ENCODE measurements at regions not wholly inside any gene's neighbourhood (a gene's known extent, or its start where the extent isn't known, plus 50 kb on each side); places are given as distances from the start of the nearest gene placed in this dataset.

GRCh38 chr10:44821290-44821689 lies 89.8 kb upstream of the TMEM72 start:
- 87 to 89% methylated on average over 8 of the region's 8 CpGs for WGBS, 2 donors
- H3K27me3 ChIP-seq (ENCODE audit: control insufficient read depth in 1 of 2, insufficient read depth in 2 of 2, low read length in 2 of 2): no peaks in the 10 kb centered on the region
- no peak overlapping the region for H3K27ac ChIP-seq (ENCODE audit: low read depth in 2 of 2, low read length in 1 of 2)
- H3K4me3 ChIP-seq (ENCODE audit: low read depth in 1 of 2, low read length in 2 of 2): no peak overlapping the region
- no peaks in the 10 kb centered on the region for H3K36me3 ChIP-seq (ENCODE audit: control insufficient read depth in 2 of 2, insufficient read depth in 2 of 2, low read length in 1 of 2)
- no peaks in the 10 kb centered on the region for H3K9me3 ChIP-seq (ENCODE audit: control insufficient read depth in 2 of 2, insufficient read depth in 1 of 2, low read depth in 1 of 2, low read length in 1 of 2)
- H3K4me1 ChIP-seq (ENCODE audit: control insufficient read depth in 2 of 2, insufficient read depth in 2 of 2, low read length in 1 of 2): no peaks in the 10 kb centered on the region

- no peak overlapping the region for H3K27ac ChIP-seq (ENCODE audit: low read depth in 2 of 2, low read length in 1 of 2)
- H3K36me3 ChIP-seq (ENCODE audit: control insufficient read depth in 2 of 2, insufficient read depth in 2 of 2, low read length in 1 of 2): no peaks in the 10 kb centered on the region
- H3K9me3 ChIP-seq (ENCODE audit: control insufficient read depth in 2 of 2, insufficient read depth in 1 of 2, low read depth in 1 of 2, low read length in 1 of 2): no peaks in the 10 kb centered on the region
- 84 to 91% methylated on average over 3 of the region's 3 CpGs for WGBS, 2 donors
- no peak overlapping the region for H3K4me3 ChIP-seq (ENCODE audit: low read depth in 1 of 2, low read length in 2 of 2)
- H3K27me3 ChIP-seq (ENCODE audit: control insufficient read depth in 1 of 2, insufficient read depth in 2 of 2, low read length in 2 of 2): no peaks in the 10 kb centered on the region
- H3K4me1 ChIP-seq (ENCODE audit: control insufficient read depth in 2 of 2, insufficient read depth in 2 of 2, low read length in 1 of 2): no peaks in the 10 kb centered on the region
Measured at GRCh38 chr10:44822349-44822748, 88.8 kb upstream of the TMEM72 start.

- H3K27me3 ChIP-seq (ENCODE audit: control insufficient read depth in 1 of 2, insufficient read depth in 2 of 2, low read length in 2 of 2): no peaks in the 10 kb centered on the region
- no peak overlapping the region for H3K27ac ChIP-seq (ENCODE audit: low read depth in 2 of 2, low read length in 1 of 2)
- no peaks in the 10 kb centered on the region for H3K36me3 ChIP-seq (ENCODE audit: control insufficient read depth in 2 of 2, insufficient read depth in 2 of 2, low read length in 1 of 2)
- H3K4me3 ChIP-seq (ENCODE audit: low read depth in 1 of 2, low read length in 2 of 2): no peak overlapping the region
- H3K9me3 ChIP-seq (ENCODE audit: control insufficient read depth in 2 of 2, insufficient read depth in 1 of 2, low read depth in 1 of 2, low read length in 1 of 2): no peaks in the 10 kb centered on the region
- WGBS, 2 donors: 88 to 95% methylated on average over 4 of the region's 4 CpGs
- H3K4me1 ChIP-seq (ENCODE audit: control insufficient read depth in 2 of 2, insufficient read depth in 2 of 2, low read length in 1 of 2): no peaks in the 10 kb centered on the region
Measured at GRCh38 chr10:44822966-44823365, 88.2 kb upstream of the TMEM72 start.

GRCh38 chr10:44824607-44825006 lies 86.5 kb upstream of the TMEM72 start:
- Histone ChIP-seq H3K36me3 (ENCODE audit: control insufficient read depth in 2 of 2, insufficient read depth in 2 of 2, low read length in 1 of 2) (no peaks in the 10 kb centered on the region), H3K4me1 (ENCODE audit: control insufficient read depth in 2 of 2, insufficient read depth in 2 of 2, low read length in 1 of 2) (no peaks in the 10 kb centered on the region), H3K27me3 (ENCODE audit: control insufficient read depth in 1 of 2, insufficient read depth in 2 of 2, low read length in 2 of 2) (no peaks in the 10 kb centered on the region), H3K27ac (ENCODE audit: low read depth in 2 of 2, low read length in 1 of 2) (no peak overlapping the region), H3K9me3 (ENCODE audit: control insufficient read depth in 2 of 2, insufficient read depth in 1 of 2, low read depth in 1 of 2, low read length in 1 of 2) (no peaks in the 10 kb centered on the region), H3K4me3 (ENCODE audit: low read depth in 1 of 2, low read length in 2 of 2) (no peak overlapping the region)
- 69 to 87% methylated on average over 4 of the region's 4 CpGs for WGBS, 2 donors

GRCh38 chr10:44827431-44828006 lies 83.6 kb upstream of the TMEM72 start:
- no peaks in the 10 kb centered on the region for H3K36me3 ChIP-seq (ENCODE audit: control insufficient read depth in 2 of 2, insufficient read depth in 2 of 2, low read length in 1 of 2)
- no peaks in the 10 kb centered on the region for H3K9me3 ChIP-seq (ENCODE audit: control insufficient read depth in 2 of 2, insufficient read depth in 1 of 2, low read depth in 1 of 2, low read length in 1 of 2)
- no peaks in the 10 kb centered on the region for H3K27me3 ChIP-seq (ENCODE audit: control insufficient read depth in 1 of 2, insufficient read depth in 2 of 2, low read length in 2 of 2)
- H3K4me3 ChIP-seq (ENCODE audit: low read depth in 1 of 2, low read length in 2 of 2): no peak overlapping the region
- no peak overlapping the region for H3K27ac ChIP-seq (ENCODE audit: low read depth in 2 of 2, low read length in 1 of 2)
- WGBS, 2 donors: 66 to 72% methylated on average over 13 of the region's 13 CpGs
- H3K4me1 ChIP-seq (ENCODE audit: control insufficient read depth in 2 of 2, insufficient read depth in 2 of 2, low read length in 1 of 2): no peaks in the 10 kb centered on the region

GRCh38 chr10:44828508-44829142 lies 82.5 kb upstream of the TMEM72 start:
- 52 to 66% methylated on average over 17 of the region's 17 CpGs for WGBS, 2 donors
- no peaks in the 10 kb centered on the region for H3K4me1 ChIP-seq (ENCODE audit: control insufficient read depth in 2 of 2, insufficient read depth in 2 of 2, low read length in 1 of 2)
- H3K27ac ChIP-seq (ENCODE audit: low read depth in 2 of 2, low read length in 1 of 2): no peak overlapping the region
- no peaks in the 10 kb centered on the region for H3K36me3 ChIP-seq (ENCODE audit: control insufficient read depth in 2 of 2, insufficient read depth in 2 of 2, low read length in 1 of 2)
- H3K9me3 ChIP-seq (ENCODE audit: control insufficient read depth in 2 of 2, insufficient read depth in 1 of 2, low read depth in 1 of 2, low read length in 1 of 2): no peaks in the 10 kb centered on the region
- no peaks in the 10 kb centered on the region for H3K27me3 ChIP-seq (ENCODE audit: control insufficient read depth in 1 of 2, insufficient read depth in 2 of 2, low read length in 2 of 2)
- H3K4me3 ChIP-seq (ENCODE audit: low read depth in 1 of 2, low read length in 2 of 2): no peak overlapping the region

- H3K27me3 ChIP-seq (ENCODE audit: control insufficient read depth in 1 of 2, insufficient read depth in 2 of 2, low read length in 2 of 2): no peaks in the 10 kb centered on the region
- no peak overlapping the region for H3K27ac ChIP-seq (ENCODE audit: low read depth in 2 of 2, low read length in 1 of 2)
- no peak overlapping the region for H3K4me3 ChIP-seq (ENCODE audit: low read depth in 1 of 2, low read length in 2 of 2)
- no peaks in the 10 kb centered on the region for H3K4me1 ChIP-seq (ENCODE audit: control insufficient read depth in 2 of 2, insufficient read depth in 2 of 2, low read length in 1 of 2)
- no peaks in the 10 kb centered on the region for H3K9me3 ChIP-seq (ENCODE audit: control insufficient read depth in 2 of 2, insufficient read depth in 1 of 2, low read depth in 1 of 2, low read length in 1 of 2)
- 91 to 92% methylated on average over 9 of the region's 9 CpGs for WGBS, 2 donors
- no peaks in the 10 kb centered on the region for H3K36me3 ChIP-seq (ENCODE audit: control insufficient read depth in 2 of 2, insufficient read depth in 2 of 2, low read length in 1 of 2)
Measured at GRCh38 chr10:44829426-44829825, 81.7 kb upstream of the TMEM72 start.

GRCh38 chr10:44830022-44830421 lies 81.1 kb upstream of the TMEM72 start:
- no peak overlapping the region for H3K27ac ChIP-seq (ENCODE audit: low read depth in 2 of 2, low read length in 1 of 2)
- 77 to 80% methylated on average over 4 of the region's 4 CpGs for WGBS, 2 donors
- H3K9me3 ChIP-seq (ENCODE audit: control insufficient read depth in 2 of 2, insufficient read depth in 1 of 2, low read depth in 1 of 2, low read length in 1 of 2): no peaks in the 10 kb centered on the region
- no peaks in the 10 kb centered on the region for H3K27me3 ChIP-seq (ENCODE audit: control insufficient read depth in 1 of 2, insufficient read depth in 2 of 2, low read length in 2 of 2)
- no peaks in the 10 kb centered on the region for H3K4me1 ChIP-seq (ENCODE audit: control insufficient read depth in 2 of 2, insufficient read depth in 2 of 2, low read length in 1 of 2)
- H3K36me3 ChIP-seq (ENCODE audit: control insufficient read depth in 2 of 2, insufficient read depth in 2 of 2, low read length in 1 of 2): no peaks in the 10 kb centered on the region
- H3K4me3 ChIP-seq (ENCODE audit: low read depth in 1 of 2, low read length in 2 of 2): no peak overlapping the region

- no peaks in the 10 kb centered on the region for H3K27me3 ChIP-seq (ENCODE audit: control insufficient read depth in 1 of 2, insufficient read depth in 2 of 2, low read length in 2 of 2)
- H3K9me3 ChIP-seq (ENCODE audit: control insufficient read depth in 2 of 2, insufficient read depth in 1 of 2, low read depth in 1 of 2, low read length in 1 of 2): no peaks in the 10 kb centered on the region
- H3K4me1 ChIP-seq (ENCODE audit: control insufficient read depth in 2 of 2, insufficient read depth in 2 of 2, low read length in 1 of 2): no peaks in the 10 kb centered on the region
- no peak overlapping the region for H3K4me3 ChIP-seq (ENCODE audit: low read depth in 1 of 2, low read length in 2 of 2)
- no peaks in the 10 kb centered on the region for H3K36me3 ChIP-seq (ENCODE audit: control insufficient read depth in 2 of 2, insufficient read depth in 2 of 2, low read length in 1 of 2)
- WGBS, 2 donors: 69 to 76% methylated on average over 4 of the region's 4 CpGs
- H3K27ac ChIP-seq (ENCODE audit: low read depth in 2 of 2, low read length in 1 of 2): no peak overlapping the region
Measured at GRCh38 chr10:44831581-44831980, 79.6 kb upstream of the TMEM72 start.

Measured in esophagus (tissue), 2 donors.